GM10266 (cell line): ENCODE measurements at regions not wholly inside any gene's neighbourhood (a gene's known extent, or its start where the extent isn't known, plus 50 kb on each side); places are given as distances from the start of the nearest gene placed in this dataset.
"Not testable (repeated sequence)": the region's sequence is repeated elsewhere in the genome, so short reads cannot be mapped to it uniquely, and the experiment has no call there.

Source experiments
- DNase-seq: peaks from one replicate; pipeline ENCODE4 v3.0.0; 2012; ENCODE audit errors: extremely low spot score
- CTCF ChIP-seq: IDR thresholded peaks from 2 replicates; pipeline ENCODE4 v1.5.1; 2012; ENCODE audit warnings: mild to moderate bottlenecking, low read depth; ENCODE audit not compliant: control insufficient read depth, insufficient read depth; ENCODE audit errors: missing control alignments

DNA sequence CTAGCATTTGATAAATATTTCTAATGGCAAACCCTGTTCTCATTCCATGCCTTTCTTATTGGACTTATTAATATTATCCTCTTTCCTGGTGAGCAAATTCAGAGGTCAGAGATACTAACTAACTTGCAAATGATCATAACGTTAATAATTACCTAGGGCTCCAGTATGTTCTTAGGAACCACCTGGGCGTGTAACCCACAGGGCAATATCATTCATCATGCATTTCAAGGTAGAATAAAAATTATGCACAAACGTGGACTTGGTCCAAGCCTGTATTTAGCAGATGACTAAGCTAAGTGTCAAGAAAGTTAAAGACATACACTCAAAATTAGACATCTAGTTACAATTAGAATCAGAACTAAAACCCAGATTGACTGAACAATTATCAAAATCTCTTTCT is 850.1 kb downstream of the TRIML1 start:
- DNase-seq = no peak
- TF ChIP-seq CTCF = no peak

- DNase-seq = no peak
Observed at GRCh38 chr4:188992706-188993105, 853.5 kb downstream of the TRIML1 start.

GRCh38 chr4:188993871-188994270 is 854.6 kb downstream of the TRIML1 start:
- no peak for TF ChIP-seq CTCF
- no peak for DNase-seq

More at GRCh38 chr4:188992706-188993105, 853.5 kb downstream of the TRIML1 start:
- no peak for TF ChIP-seq CTCF

- no peak for DNase-seq
- TF ChIP-seq CTCF = no peak
Observed at GRCh38 chr4:189001283-189001970, 862.2 kb downstream of the TRIML1 start.

- no peak for TF ChIP-seq CTCF
- DNase-seq = no peak
Observed at GRCh38 chr4:189001971-189002450, 862.8 kb downstream of the TRIML1 start.

DNA sequence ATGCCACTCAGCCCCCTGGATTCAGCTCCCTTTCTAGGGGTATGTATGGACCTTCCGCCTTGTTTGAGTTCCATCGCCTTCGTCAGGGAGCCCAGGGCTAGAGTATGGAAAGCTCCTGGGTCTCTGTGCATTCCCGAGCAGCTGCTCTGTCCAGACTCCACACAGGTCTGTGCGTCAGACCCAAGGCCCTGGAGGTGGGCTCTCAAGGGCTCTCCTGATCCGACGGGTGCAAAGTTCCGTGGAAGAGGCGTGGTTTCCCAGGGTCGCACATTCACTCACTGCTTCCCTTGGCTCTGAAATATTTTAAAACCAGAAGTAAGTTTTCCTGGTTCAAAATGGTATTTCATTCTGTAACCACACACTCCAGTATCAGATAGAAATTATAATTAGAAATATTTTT is 863.2 kb downstream of the TRIML1 start:
- no peak for TF ChIP-seq CTCF

GRCh38 chr4:189010452-189011217 is 871.4 kb downstream of the TRIML1 start:
- not testable (repeated sequence) for DNase-seq

More for the DNA sequence above, 863.2 kb downstream of the TRIML1 start:
- DNase-seq = no peak

- DNase-seq = no peak
Observed at GRCh38 chr4:189021831-189022230, 882.6 kb downstream of the TRIML1 start.

More at GRCh38 chr4:189021831-189022230, 882.6 kb downstream of the TRIML1 start:
- TF ChIP-seq CTCF = no peak
